Activated CD4-positive, alpha-beta T cell treated with anti-CD3 and anti-CD28 coated beads, Interleukin-2, amount 50 U/mL, for 16 hours (primary cell): ENCODE measurements at regions not wholly inside any gene's neighbourhood (a gene's known extent, or its start where the extent isn't known, plus 50 kb on each side); places are given as distances from the start of the nearest gene placed in this dataset.

Experiments used
- DNase-seq: peaks from one replicate; pipeline ENCODE4 v3.0.0-alpha.2; 2020

GRCh38 chr2:145086910-145087309, 567.0 kb upstream of the ZEB2 start:
- no peak for DNase-seq

GRCh38 chr2:145085612-145086011, 565.7 kb upstream of the ZEB2 start:
- DNase-seq, result no peak

GRCh38 chr2:145080426-145080825, 560.5 kb upstream of the ZEB2 start:
- DNase-seq, result no peak

GRCh38 chr2:145079641-145080040, 559.7 kb upstream of the ZEB2 start:
- no peak for DNase-seq

- DNase-seq, result no peak
Measured at GRCh38 chr2:145078923-145079322, 559.0 kb upstream of the ZEB2 start.

GRCh38 chr2:145076085-145076484, 556.2 kb upstream of the ZEB2 start:
- DNase-seq, result no peak

GRCh38 chr2:145075454-145076062, 555.6 kb upstream of the ZEB2 start:
- no peak for DNase-seq

- DNase-seq, result no peak
Measured at GRCh38 chr2:145070703-145071102, 550.8 kb upstream of the ZEB2 start.

- no peak for DNase-seq
Measured at GRCh38 chr2:145068509-145068908, 548.6 kb upstream of the ZEB2 start.

GRCh38 chr2:145067549-145068030, 547.7 kb upstream of the ZEB2 start:
- DNase-seq, result no peak

- DNase-seq, result no peak
Measured at GRCh38 chr2:145066856-145067548, 547.1 kb upstream of the ZEB2 start.

- no peak for DNase-seq
Measured at GRCh38 chr2:145066151-145066661, 546.3 kb upstream of the ZEB2 start.

- DNase-seq, result no peak
Measured at GRCh38 chr2:145065342-145065741, 545.4 kb upstream of the ZEB2 start.

- DNase-seq, result no peak
Measured at GRCh38 chr2:145064511-145064910, 544.6 kb upstream of the ZEB2 start.

- DNase-seq, result no peak
Measured at GRCh38 chr2:145060876-145061275, 541.0 kb upstream of the ZEB2 start.

- no peak for DNase-seq
Measured at GRCh38 chr2:145059914-145060313, 540.0 kb upstream of the ZEB2 start.

- DNase-seq, result no peak
Measured at GRCh38 chr2:145059343-145059742, 539.4 kb upstream of the ZEB2 start.

- DNase-seq, result no peak
Measured at GRCh38 chr2:145058457-145058856, 538.5 kb upstream of the ZEB2 start.

- DNase-seq, result no peak
Measured at GRCh38 chr2:145055651-145056050, 535.7 kb upstream of the ZEB2 start.

- DNase-seq, result no peak
Measured at GRCh38 chr2:145050134-145050533, 530.2 kb upstream of the ZEB2 start.

- DNase-seq, result no peak
Measured at GRCh38 chr2:145049475-145049874, 529.6 kb upstream of the ZEB2 start.

- no peak for DNase-seq
Measured at GRCh38 chr2:145047554-145047953, 527.6 kb upstream of the ZEB2 start.

GRCh38 chr2:145044491-145044890, 524.6 kb upstream of the ZEB2 start:
- no peak for DNase-seq

GRCh38 chr2:145043399-145043834, 523.5 kb upstream of the ZEB2 start:
- no peak for DNase-seq

- DNase-seq, result no peak
Measured at GRCh38 chr2:145041706-145042105, 521.8 kb upstream of the ZEB2 start.
